ENCODE measurements at regions not wholly inside any gene's neighbourhood (a gene's known extent, or its start where the extent isn't known, plus 50 kb on each side); places are given as distances from the start of the nearest gene placed in this dataset.
"Not testable (repeated sequence)": the region's sequence is repeated elsewhere in the genome, so short reads cannot be mapped to it uniquely, and the experiment has no call there.

GRCh38 chr9:12224449-12224848, 468.7 kb upstream of the TYRP1 start:
- no peak for DNase-seq (ENCODE audit: low read depth, low spot score)

GRCh38 chr9:12230708-12231107, 462.5 kb upstream of the TYRP1 start:
- no peak for DNase-seq (ENCODE audit: low read depth, low spot score)

GRCh38 chr9:12231832-12232231, 461.4 kb upstream of the TYRP1 start:
- no peak for DNase-seq (ENCODE audit: low read depth, low spot score)

- no peak for DNase-seq (ENCODE audit: low read depth, low spot score)
These were observed 460.3 kb upstream of the TYRP1 start for GRCh38 chr9:12232836-12233235.

- DNase-seq (ENCODE audit: low read depth, low spot score) = no peak
These were observed 439.2 kb upstream of the TYRP1 start for GRCh38 chr9:12253941-12254340.

GRCh38 chr9:12266758-12267157, 426.4 kb upstream of the TYRP1 start:
- DNase-seq (ENCODE audit: low read depth, low spot score) = no peak

- DNase-seq (ENCODE audit: low read depth, low spot score) = no peak
These were observed 421.7 kb upstream of the TYRP1 start for GRCh38 chr9:12271421-12271891.

- DNase-seq (ENCODE audit: low read depth, low spot score) = no peak
These were observed 420.6 kb upstream of the TYRP1 start for GRCh38 chr9:12272471-12273120.

- no peak for DNase-seq (ENCODE audit: low read depth, low spot score)
These were observed 418.6 kb upstream of the TYRP1 start for GRCh38 chr9:12274577-12274976.

- DNase-seq (ENCODE audit: low read depth, low spot score) = no peak
These were observed 416.7 kb upstream of the TYRP1 start for GRCh38 chr9:12276505-12276904.

GRCh38 chr9:12289711-12290110, 403.5 kb upstream of the TYRP1 start:
- DNase-seq (ENCODE audit: low read depth, low spot score) = no peak

GRCh38 chr9:12290166-12290869, 402.9 kb upstream of the TYRP1 start:
- no peak for DNase-seq (ENCODE audit: low read depth, low spot score)

GRCh38 chr9:12305211-12305610, 388.0 kb upstream of the TYRP1 start:
- DNase-seq (ENCODE audit: low read depth, low spot score) = no peak

- DNase-seq (ENCODE audit: low read depth, low spot score) = no peak
These were observed 378.6 kb upstream of the TYRP1 start for GRCh38 chr9:12314589-12314988.

GRCh38 chr9:12318732-12319685, 374.2 kb upstream of the TYRP1 start:
- no peak for DNase-seq (ENCODE audit: low read depth, low spot score)

GRCh38 chr9:12329623-12329985, 363.6 kb upstream of the TYRP1 start:
- no peak for DNase-seq (ENCODE audit: low read depth, low spot score)

- not testable (repeated sequence) for DNase-seq (ENCODE audit: low read depth, low spot score)
These were observed 359.2 kb upstream of the TYRP1 start for GRCh38 chr9:12333966-12334365.

GRCh38 chr9:12350775-12351174, 342.4 kb upstream of the TYRP1 start:
- no peak for DNase-seq (ENCODE audit: low read depth, low spot score)

GRCh38 chr9:12351293-12352044, 341.7 kb upstream of the TYRP1 start:
- no peak for DNase-seq (ENCODE audit: low read depth, low spot score)

- no peak for DNase-seq (ENCODE audit: low read depth, low spot score)
These were observed 341.2 kb upstream of the TYRP1 start for GRCh38 chr9:12352045-12352315.

- no peak for DNase-seq (ENCODE audit: low read depth, low spot score)
These were observed 329.7 kb upstream of the TYRP1 start for GRCh38 chr9:12363439-12363838.

GRCh38 chr9:12368569-12368968, 324.6 kb upstream of the TYRP1 start:
- no peak for DNase-seq (ENCODE audit: low read depth, low spot score)

Data from pulmonary artery endothelial cell (primary cell).